GM23338 (cell line): ENCODE measurements at regions not wholly inside any gene's neighbourhood (a gene's known extent, or its start where the extent isn't known, plus 50 kb on each side); places are given as distances from the start of the nearest gene placed in this dataset.

Experiments used
- ATAC-seq: fragments of 200-7000 bp; cut with Tn5 transposase; 3 replicates; pipeline ENCODE4 v1.9.1; 2020
- DNase-seq: peaks from one replicate; pipeline ENCODE4 v3.0.0-alpha.2; 2015; ENCODE audit warnings: low spot score
- H2AFZ ChIP-seq: fragments of 200-600 bp; sonication (generic); 2 replicates; pipeline ENCODE4 v1.8.0; 2016; ENCODE audit warnings: antibody characterized with exemption, mild to moderate bottlenecking, moderate library complexity
- H3F3A ChIP-seq: fragments of 200-600 bp; sonication (generic); replicated peaks from 2 replicates; pipeline ENCODE4 v1.8.0; 2017; ENCODE audit warnings: antibody characterized with exemption, mixed run types, low read depth
- H3K27ac ChIP-seq: fragments of 200-600 bp; sonication (generic); 2 replicates; pipeline ENCODE4 v1.6.1; 2016; ENCODE audit warnings: low read depth
- H3K27me3 ChIP-seq: fragments of 200-600 bp; sonication (generic); 2 replicates; pipeline ENCODE4 v1.8.0; 2016; ENCODE audit warnings: mild to moderate bottlenecking, mixed run types, moderate library complexity; ENCODE audit not compliant: insufficient read depth
- H3K36me3 ChIP-seq: fragments of 200-600 bp; sonication (generic); 2 replicates; pipeline ENCODE4 v1.8.0; 2016; ENCODE audit warnings: mild to moderate bottlenecking; ENCODE audit not compliant: insufficient read depth
- H3K4me1 ChIP-seq: fragments of 200-600 bp; sonication (generic); 2 replicates; pipeline ENCODE4 v1.8.0; 2016; ENCODE audit warnings: mild to moderate bottlenecking, moderate library complexity; ENCODE audit not compliant: insufficient read depth
- H3K4me2 ChIP-seq: fragments of 200-600 bp; sonication (generic); 2 replicates; pipeline ENCODE4 v1.7.1; 2017; ENCODE audit warnings: mixed run types
- H3K4me3 ChIP-seq: fragments of 200-600 bp; sonication (generic); 2 replicates; pipeline ENCODE4 v1.6.1; 2016; ENCODE audit warnings: mixed run types
- H3K79me2 ChIP-seq: fragments of 200-600 bp; sonication (generic); replicated peaks from 2 replicates; pipeline ENCODE4 v1.8.0; 2017; ENCODE audit warnings: mild to moderate bottlenecking; ENCODE audit not compliant: insufficient read depth
- H3K9me2 ChIP-seq: fragments of 200-600 bp; sonication (generic); 2 replicates; pipeline ENCODE4 v1.8.0; 2017; ENCODE audit not compliant: insufficient read depth
- H4K20me1 ChIP-seq: fragments of 200-600 bp; sonication (generic); replicated peaks from 2 replicates; pipeline ENCODE4 v1.8.0; 2017; ENCODE audit warnings: mild to moderate bottlenecking; ENCODE audit not compliant: insufficient read depth
- H3K27ac Mint-ChIP-seq: 2 replicates; pipeline ENCODE4 v1.8.0; 2020; ENCODE audit warnings: inconsistent platforms, mild to moderate bottlenecking, moderate library complexity, mixed read lengths
- H3K27me3 Mint-ChIP-seq: 3 replicates; pipeline ENCODE4 v1.8.0; 2022; ENCODE audit warnings: low read depth, mild to moderate bottlenecking, moderate library complexity, mixed read lengths, inconsistent platforms; ENCODE audit not compliant: insufficient read depth, poor library complexity
- H3K36me3 Mint-ChIP-seq: 3 replicates; pipeline ENCODE4 v1.8.0; 2021; ENCODE audit warnings: low read depth, mild to moderate bottlenecking, inconsistent platforms, moderate library complexity, mixed read lengths
- H3K4me1 Mint-ChIP-seq: 3 replicates; pipeline ENCODE4 v1.8.0; 2020; ENCODE audit warnings: mild to moderate bottlenecking, inconsistent platforms, mixed read lengths
- H3K4me3 Mint-ChIP-seq: 3 replicates; pipeline ENCODE4 v1.8.0; 2021; ENCODE audit warnings: moderate library complexity, mild to moderate bottlenecking, inconsistent platforms, mixed read lengths
- H3K9me3 Mint-ChIP-seq: 3 replicates; pipeline ENCODE4 v1.8.0; 2020; ENCODE audit warnings: moderate library complexity, mild to moderate bottlenecking, inconsistent platforms, mixed read lengths
- CREB1 ChIP-seq: fragments of 250-450 bp; sonication (Bioruptor Pico); IDR thresholded peaks from 2 replicates; pipeline ENCODE4 v1.5.0; 2020; ENCODE audit warnings: low read depth, mild to moderate bottlenecking, moderate library complexity
- CTCF ChIP-seq, 2 experiments: fragments of 200-600 bp in 1 of 2; sonication (generic) in 1 of 2; conservative IDR thresholded peaks; 2 replicates each; pipeline versions ENCODE4 v1.5.1 to v1.6.1; 2016 to 2017; ENCODE audit warnings: antibody characterized with exemption in 2 of 2, low read depth in 2 of 2, mild to moderate bottlenecking in 2 of 2, moderate library complexity in 1 of 2
- EZH2 ChIP-seq: fragments of 200-600 bp; sonication (generic); IDR thresholded peaks from one replicate; pipeline ENCODE4 v1.8.0; 2017; ENCODE audit warnings: antibody characterized with exemption, mild to moderate bottlenecking, low read depth; ENCODE audit not compliant: unreplicated experiment
- EZH2phosphoT487 ChIP-seq: fragments of 200-600 bp; sonication (generic); IDR thresholded peaks from one replicate; pipeline ENCODE4 v1.8.1; 2018; ENCODE audit warnings: antibody characterized with exemption; ENCODE audit not compliant: unreplicated experiment
- JUNB ChIP-seq: IDR thresholded peaks from one replicate; pipeline ENCODE4 v1.6.1; 2016; ENCODE audit warnings: antibody characterized with exemption; ENCODE audit not compliant: unreplicated experiment
- NANOG ChIP-seq: IDR thresholded peaks from 2 replicates; pipeline ENCODE4 v1.6.1; 2016; ENCODE audit warnings: antibody characterized with exemption, borderline replicate concordance
- POLR2AphosphoS5 ChIP-seq: IDR thresholded peaks from 2 replicates; pipeline ENCODE4 v1.6.1; 2016; ENCODE audit warnings: antibody characterized with exemption, low read depth
- STAT1 ChIP-seq: IDR thresholded peaks from one replicate; pipeline ENCODE4 v1.6.1; 2016; ENCODE audit warnings: antibody characterized with exemption; ENCODE audit not compliant: unreplicated experiment
- ZNF114 ChIP-seq: fragments of 250-450 bp; sonication (Bioruptor Pico); IDR thresholded peaks from 2 replicates; pipeline ENCODE4 v1.5.0; 2020; ENCODE audit warnings: mild to moderate bottlenecking, moderate library complexity
- ZNF331 ChIP-seq: fragments of 250-450 bp; sonication (Bioruptor Pico); IDR thresholded peaks from 2 replicates; pipeline ENCODE4 v1.5.0; 2020; ENCODE audit warnings: low read depth, mild to moderate bottlenecking, moderate library complexity
- TF ChIP-seq, protein P1 (sequence below): fragments of 250-450 bp; sonication (Bioruptor Pico); IDR thresholded peaks from 2 replicates; pipeline ENCODE4 v1.5.0; 2020; ENCODE audit warnings: mild to moderate bottlenecking, moderate library complexity
- TF ChIP-seq, protein P2 (sequence below): IDR thresholded peaks from 2 replicates; pipeline ENCODE4 v1.6.1; 2016; ENCODE audit warnings: antibody characterized with exemption
- TF ChIP-seq, protein P3 (sequence below): IDR thresholded peaks from one replicate; pipeline ENCODE4 v1.6.1; 2018; ENCODE audit warnings: antibody characterized with exemption; ENCODE audit not compliant: unreplicated experiment

DNA sequence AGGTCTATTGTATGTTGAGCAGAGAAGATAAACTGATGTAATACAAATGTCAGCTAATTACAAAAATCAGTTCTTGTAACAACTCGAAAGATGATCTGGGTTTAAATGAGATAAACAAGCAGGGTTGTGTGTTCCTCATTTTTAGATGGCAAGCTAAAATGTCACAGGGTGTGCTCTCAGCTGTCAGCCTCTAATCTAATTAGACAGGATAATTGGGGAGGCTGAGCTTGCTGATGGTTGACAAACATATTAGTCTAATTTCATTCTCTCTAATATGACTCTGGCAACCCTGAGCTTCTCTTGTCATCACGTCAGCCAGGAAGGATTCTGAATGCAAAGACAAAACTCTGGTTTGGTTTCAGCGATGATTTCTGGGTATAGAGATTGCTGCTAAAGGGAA, 335.3 kb upstream of the KAZN start:
- Histone ChIP-seq H3K4me2 (no peak overlapping the region), H3K27ac (no peak overlapping the region), H3K4me1 (no peaks in the 10 kb centered on the region), H3K79me2 (no peaks in the 10 kb centered on the region), H3K36me3 (no peaks in the 10 kb centered on the region), H3K4me3 (no peak overlapping the region), H3F3A (no peaks in the 10 kb centered on the region), H2AFZ (no peak overlapping the region), H4K20me1 (no peaks in the 10 kb centered on the region), H3K9me2 (no peaks in the 10 kb centered on the region), H3K27me3 (no peaks in the 10 kb centered on the region)
- H3K4me1 Mint-ChIP-seq, result peaks cover 2% of the 10 kb centered on the region; the same call in 1 of the 3 replicates
- peaks cover 2% of the 10 kb centered on the region for H3K27me3 Mint-ChIP-seq
- no peak overlapping the region for H3K4me3 Mint-ChIP-seq
- H3K9me3 Mint-ChIP-seq, result no peaks in the 10 kb centered on the region
- no peak for DNase-seq
- no peak for TF ChIP-seq STAT1
- TF ChIP-seq, protein P1, sequence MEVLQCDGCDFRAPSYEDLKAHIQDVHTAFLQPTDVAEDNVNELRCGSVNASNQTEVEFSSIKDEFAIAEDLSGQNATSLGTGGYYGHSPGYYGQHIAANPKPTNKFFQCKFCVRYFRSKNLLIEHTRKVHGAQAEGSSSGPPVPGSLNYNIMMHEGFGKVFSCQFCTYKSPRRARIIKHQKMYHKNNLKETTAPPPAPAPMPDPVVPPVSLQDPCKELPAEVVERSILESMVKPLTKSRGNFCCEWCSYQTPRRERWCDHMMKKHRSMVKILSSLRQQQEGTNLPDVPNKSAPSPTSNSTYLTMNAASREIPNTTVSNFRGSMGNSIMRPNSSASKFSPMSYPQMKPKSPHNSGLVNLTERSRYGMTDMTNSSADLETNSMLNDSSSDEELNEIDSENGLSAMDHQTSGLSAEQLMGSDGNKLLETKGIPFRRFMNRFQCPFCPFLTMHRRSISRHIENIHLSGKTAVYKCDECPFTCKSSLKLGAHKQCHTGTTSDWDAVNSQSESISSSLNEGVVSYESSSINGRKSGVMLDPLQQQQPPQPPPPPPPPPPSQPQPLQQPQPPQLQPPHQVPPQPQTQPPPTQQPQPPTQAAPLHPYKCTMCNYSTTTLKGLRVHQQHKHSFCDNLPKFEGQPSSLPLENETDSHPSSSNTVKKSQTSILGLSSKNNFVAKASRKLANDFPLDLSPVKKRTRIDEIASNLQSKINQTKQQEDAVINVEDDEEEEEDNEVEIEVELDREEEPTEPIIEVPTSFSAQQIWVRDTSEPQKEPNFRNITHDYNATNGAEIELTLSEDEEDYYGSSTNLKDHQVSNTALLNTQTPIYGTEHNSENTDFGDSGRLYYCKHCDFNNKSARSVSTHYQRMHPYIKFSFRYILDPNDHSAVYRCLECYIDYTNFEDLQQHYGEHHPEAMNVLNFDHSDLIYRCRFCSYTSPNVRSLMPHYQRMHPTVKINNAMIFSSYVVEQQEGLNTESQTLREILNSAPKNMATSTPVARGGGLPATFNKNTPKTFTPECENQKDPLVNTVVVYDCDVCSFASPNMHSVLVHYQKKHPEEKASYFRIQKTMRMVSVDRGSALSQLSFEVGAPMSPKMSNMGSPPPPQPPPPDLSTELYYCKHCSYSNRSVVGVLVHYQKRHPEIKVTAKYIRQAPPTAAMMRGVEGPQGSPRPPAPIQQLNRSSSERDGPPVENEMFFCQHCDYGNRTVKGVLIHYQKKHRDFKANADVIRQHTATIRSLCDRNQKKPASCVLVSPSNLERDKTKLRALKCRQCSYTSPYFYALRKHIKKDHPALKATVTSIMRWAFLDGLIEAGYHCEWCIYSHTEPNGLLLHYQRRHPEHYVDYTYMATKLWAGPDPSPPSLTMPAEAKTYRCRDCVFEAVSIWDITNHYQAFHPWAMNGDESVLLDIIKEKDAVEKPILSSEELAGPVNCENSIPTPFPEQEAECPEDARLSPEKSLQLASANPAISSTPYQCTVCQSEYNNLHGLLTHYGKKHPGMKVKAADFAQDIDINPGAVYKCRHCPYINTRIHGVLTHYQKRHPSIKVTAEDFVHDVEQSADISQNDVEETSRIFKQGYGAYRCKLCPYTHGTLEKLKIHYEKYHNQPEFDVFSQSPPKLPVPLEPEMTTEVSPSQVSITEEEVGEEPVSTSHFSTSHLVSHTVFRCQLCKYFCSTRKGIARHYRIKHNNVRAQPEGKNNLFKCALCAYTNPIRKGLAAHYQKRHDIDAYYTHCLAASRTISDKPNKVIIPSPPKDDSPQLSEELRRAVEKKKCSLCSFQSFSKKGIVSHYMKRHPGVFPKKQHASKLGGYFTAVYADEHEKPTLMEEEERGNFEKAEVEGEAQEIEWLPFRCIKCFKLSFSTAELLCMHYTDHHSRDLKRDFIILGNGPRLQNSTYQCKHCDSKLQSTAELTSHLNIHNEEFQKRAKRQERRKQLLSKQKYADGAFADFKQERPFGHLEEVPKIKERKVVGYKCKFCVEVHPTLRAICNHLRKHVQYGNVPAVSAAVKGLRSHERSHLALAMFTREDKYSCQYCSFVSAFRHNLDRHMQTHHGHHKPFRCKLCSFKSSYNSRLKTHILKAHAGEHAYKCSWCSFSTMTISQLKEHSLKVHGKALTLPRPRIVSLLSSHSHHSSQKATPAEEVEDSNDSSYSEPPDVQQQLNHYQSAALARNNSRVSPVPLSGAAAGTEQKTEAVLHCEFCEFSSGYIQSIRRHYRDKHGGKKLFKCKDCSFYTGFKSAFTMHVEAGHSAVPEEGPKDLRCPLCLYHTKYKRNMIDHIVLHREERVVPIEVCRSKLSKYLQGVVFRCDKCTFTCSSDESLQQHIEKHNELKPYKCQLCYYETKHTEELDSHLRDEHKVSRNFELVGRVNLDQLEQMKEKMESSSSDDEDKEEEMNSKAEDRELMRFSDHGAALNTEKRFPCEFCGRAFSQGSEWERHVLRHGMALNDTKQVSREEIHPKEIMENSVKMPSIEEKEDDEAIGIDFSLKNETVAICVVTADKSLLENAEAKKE (CRISPR knock-in tag), result no peak
- TF ChIP-seq EZH2, result no peak
- no peak for TF ChIP-seq JUNB
- TF ChIP-seq NANOG, result no peak
- no peak for TF ChIP-seq ZNF331 (CRISPR knock-in tag)
- TF ChIP-seq ZNF114, result no peak
- TF ChIP-seq, protein P2, sequence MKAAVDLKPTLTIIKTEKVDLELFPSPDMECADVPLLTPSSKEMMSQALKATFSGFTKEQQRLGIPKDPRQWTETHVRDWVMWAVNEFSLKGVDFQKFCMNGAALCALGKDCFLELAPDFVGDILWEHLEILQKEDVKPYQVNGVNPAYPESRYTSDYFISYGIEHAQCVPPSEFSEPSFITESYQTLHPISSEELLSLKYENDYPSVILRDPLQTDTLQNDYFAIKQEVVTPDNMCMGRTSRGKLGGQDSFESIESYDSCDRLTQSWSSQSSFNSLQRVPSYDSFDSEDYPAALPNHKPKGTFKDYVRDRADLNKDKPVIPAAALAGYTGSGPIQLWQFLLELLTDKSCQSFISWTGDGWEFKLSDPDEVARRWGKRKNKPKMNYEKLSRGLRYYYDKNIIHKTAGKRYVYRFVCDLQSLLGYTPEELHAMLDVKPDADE, result no peak
- TF ChIP-seq CTCF (conservative IDR thresholded peaks at IDR 0.05; ENCODE audit: low read depth in 2 of 2), result no peak
- TF ChIP-seq EZH2phosphoT487, result no peak
- TF ChIP-seq, protein P3, sequence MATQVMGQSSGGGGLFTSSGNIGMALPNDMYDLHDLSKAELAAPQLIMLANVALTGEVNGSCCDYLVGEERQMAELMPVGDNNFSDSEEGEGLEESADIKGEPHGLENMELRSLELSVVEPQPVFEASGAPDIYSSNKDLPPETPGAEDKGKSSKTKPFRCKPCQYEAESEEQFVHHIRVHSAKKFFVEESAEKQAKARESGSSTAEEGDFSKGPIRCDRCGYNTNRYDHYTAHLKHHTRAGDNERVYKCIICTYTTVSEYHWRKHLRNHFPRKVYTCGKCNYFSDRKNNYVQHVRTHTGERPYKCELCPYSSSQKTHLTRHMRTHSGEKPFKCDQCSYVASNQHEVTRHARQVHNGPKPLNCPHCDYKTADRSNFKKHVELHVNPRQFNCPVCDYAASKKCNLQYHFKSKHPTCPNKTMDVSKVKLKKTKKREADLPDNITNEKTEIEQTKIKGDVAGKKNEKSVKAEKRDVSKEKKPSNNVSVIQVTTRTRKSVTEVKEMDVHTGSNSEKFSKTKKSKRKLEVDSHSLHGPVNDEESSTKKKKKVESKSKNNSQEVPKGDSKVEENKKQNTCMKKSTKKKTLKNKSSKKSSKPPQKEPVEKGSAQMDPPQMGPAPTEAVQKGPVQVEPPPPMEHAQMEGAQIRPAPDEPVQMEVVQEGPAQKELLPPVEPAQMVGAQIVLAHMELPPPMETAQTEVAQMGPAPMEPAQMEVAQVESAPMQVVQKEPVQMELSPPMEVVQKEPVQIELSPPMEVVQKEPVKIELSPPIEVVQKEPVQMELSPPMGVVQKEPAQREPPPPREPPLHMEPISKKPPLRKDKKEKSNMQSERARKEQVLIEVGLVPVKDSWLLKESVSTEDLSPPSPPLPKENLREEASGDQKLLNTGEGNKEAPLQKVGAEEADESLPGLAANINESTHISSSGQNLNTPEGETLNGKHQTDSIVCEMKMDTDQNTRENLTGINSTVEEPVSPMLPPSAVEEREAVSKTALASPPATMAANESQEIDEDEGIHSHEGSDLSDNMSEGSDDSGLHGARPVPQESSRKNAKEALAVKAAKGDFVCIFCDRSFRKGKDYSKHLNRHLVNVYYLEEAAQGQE, result no peak
- no peak for TF ChIP-seq CREB1 (CRISPR knock-in tag)
- no peak for TF ChIP-seq POLR2AphosphoS5
- no peak overlapping the region for H3K27ac Mint-ChIP-seq
- no peak for ATAC-seq
- H3K36me3 Mint-ChIP-seq, result no peaks in the 10 kb centered on the region
